DMS 273 (cell line): ENCODE measurements at regions not wholly inside any gene's neighbourhood (a gene's known extent, or its start where the extent isn't known, plus 50 kb on each side); places are given as distances from the start of the nearest gene placed in this dataset.

Experiments
- DNase-seq: peaks from one replicate; lab custom pipeline; 2025; ENCODE audit not compliant: unreplicated experiment; lab: John Stamatoyannopoulos, UW

DNA sequence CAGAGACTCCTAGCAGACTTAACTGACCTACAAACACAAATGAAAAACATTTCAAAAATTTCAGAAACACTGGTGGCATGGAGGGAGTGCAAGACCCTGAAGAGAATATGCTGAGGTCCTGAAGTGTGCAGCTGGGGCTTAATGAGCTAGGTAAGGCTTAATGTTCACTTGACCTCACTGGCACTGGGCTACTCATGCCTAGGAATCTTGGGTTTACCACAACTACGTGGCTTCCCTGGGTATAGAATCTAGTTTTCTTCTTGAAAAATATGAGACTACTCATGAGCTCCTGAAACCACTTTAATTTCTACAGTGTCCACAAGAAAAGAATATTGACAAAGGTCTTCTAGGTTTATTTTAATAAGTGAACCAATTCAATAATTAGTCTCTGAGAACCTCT is 139.8 kb downstream of the HNMT start:
- DNase-seq = no peak

DNA sequence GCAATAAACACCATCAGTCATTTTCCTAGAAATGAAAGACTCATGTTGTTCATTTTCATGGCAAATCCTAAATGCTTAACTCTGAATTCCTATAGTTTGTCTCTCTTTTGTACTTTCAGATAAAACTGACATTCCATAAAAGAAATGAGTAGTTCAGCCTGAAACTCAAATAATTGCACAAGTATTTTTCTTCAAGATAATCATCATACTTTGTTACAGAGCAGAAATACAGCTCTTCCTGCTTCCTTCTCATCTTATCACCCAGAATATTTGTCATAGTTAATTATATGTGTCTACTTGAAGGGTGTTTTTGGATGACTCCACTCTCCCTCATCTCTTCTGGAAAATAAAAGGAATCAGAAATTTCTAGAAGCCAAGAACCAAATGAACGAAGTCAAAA is 141.1 kb downstream of the HNMT start:
- DNase-seq = no peak

DNA sequence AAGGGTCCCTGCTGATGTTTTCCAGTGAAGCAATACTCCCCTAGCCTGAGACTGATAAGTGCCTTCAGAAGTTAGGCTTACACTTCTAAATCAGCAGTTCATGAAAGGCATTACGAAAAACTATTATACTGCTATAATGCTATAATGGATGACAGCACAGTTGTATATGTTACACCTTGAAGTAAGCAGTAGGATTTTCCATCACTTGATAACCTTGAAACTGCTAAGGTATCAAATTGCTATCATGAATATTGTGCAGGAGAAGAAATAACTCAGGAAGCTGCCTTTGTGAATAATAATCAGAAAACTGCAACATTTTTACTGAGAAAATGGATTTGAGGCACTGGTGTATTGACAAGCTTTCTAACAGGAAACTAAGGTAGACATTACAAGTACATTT is 142.3 kb downstream of the HNMT start:
- DNase-seq = no peak

DNA sequence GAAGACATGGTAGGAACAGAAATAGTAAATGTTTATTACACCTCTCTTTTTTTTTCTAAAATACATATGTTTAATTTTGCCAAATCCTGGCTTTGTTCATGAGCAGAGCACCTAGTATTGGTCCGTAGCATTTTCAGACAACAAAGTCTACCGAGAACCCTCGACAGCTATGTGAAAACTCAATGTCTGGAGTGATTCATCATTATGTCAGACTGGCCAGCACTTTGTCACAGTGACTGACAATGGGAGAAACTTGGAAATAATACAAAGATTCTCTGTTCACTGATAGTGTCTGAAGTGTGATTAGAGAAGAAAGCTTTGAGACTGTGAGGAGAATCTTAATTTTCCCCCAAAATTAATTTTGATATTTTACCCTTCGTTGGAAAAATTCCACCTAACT is 143.0 kb downstream of the HNMT start:
- DNase-seq = no peak

- no peak for DNase-seq
These were observed 146.3 kb downstream of the HNMT start for GRCh38 chr2:138110453-138111083.

DNA sequence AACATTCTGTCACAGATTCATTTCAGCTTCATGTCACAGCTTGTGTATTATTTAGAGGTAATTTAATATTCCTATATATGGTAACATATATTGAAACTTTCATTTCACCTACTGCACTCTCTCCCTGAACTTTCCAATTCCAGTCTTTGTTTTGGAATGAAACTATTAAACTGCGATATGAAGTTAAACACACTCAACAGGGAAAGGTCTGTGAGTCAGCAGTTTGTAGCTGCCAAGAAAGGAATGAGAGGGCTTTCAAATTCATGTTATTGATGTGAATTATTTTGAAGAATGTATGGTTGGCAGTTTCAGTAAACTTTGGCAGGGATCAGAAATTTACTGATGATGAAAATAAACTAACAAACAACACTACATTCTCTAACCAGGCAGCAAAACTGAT is 148.3 kb downstream of the HNMT start:
- no peak for DNase-seq

GRCh38 chr2:138113871-138114525 is 149.7 kb downstream of the HNMT start:
- no peak for DNase-seq

DNA sequence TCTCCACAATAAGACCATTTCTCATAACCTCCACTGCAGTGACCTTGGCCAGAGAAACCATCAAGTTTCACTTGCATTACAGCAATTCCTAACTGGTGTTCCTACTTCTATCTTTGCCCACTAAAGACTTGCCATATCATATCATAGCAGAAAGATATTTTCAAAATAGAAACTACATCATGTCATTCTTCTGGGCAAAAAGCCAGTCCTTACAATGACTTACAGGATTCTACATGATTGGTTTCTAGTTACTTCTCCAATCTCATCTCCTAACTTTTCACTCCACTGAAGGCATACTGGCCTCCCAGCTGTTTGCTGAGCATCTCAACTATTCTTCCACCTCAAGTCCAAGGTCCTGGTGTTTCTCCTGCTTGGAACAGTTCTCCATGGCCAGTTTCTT is 151.4 kb downstream of the HNMT start:
- DNase-seq = peak; percentile 9

- DNase-seq = no peak
These were observed 152.2 kb downstream of the HNMT start for GRCh38 chr2:138116456-138116855.

- no peak for DNase-seq
These were observed 157.7 kb downstream of the HNMT start for GRCh38 chr2:138121666-138122661.

GRCh38 chr2:138122891-138123290 is 158.6 kb downstream of the HNMT start:
- DNase-seq = no peak

DNA sequence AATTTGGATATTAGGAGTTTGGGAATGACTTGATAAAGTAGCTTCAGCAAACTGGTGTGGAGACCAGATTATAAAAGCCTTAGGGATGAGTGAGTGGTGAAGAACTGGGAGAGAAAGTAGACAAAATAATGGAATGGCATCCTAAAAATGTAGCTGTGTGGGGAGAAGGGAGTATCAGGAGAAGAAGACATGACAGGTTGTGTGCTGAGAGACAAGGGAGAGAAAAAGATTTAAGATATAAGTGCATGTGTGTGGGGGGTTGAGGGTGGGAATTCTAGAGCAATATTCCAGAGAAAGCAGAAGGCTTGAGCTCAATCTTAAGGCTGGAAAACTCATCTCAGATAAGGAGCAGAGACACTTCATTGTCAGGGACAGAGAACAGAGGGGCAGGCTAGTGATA is 159.5 kb downstream of the HNMT start:
- DNase-seq = no peak

DNA sequence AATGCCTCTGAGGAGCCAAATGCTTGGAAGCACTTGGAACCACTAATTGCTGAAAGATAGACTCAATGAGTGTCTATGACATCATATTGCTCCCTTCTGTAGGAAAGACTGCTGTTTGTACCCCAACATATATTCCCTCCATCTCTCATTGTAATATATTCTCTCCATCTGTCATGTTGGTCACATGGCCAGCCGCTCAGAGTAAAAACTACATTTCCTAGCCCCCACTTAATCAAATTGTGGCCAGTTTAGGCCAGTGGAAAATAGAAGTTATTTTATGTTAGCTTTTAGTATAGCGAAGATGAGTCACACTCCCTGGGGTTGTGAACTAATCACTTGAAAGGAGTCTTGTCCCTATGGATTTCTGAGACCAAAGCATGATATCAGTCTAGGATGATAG is 160.2 kb downstream of the HNMT start:
- no peak for DNase-seq

- no peak for DNase-seq
These were observed 161.3 kb downstream of the HNMT start for GRCh38 chr2:138125306-138126288.

GRCh38 chr2:138132108-138132507 is 167.8 kb downstream of the HNMT start:
- DNase-seq = no peak

DNA sequence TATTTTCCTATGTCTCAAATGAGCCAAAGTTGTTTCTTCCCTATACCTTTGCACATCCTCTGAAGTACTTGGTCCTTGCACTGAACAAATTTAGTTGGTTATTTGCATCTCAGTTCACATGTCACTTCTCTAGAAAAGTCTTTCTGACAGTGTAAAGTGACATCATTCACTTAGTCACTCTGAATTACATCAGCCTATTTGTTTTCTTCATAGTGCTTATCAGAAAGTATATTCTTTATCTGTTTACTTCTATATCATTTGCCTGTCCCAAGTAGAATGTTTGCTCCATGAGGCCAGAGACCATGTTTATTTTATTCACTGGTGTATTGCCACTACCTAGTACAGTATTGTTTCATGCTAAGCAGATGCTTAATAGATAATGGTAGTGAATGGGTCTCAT is 173.7 kb downstream of the HNMT start:
- no peak for DNase-seq

- peak; percentile 21 for DNase-seq
These were observed 183.5 kb downstream of the HNMT start for GRCh38 chr2:138147796-138148195.

DNA sequence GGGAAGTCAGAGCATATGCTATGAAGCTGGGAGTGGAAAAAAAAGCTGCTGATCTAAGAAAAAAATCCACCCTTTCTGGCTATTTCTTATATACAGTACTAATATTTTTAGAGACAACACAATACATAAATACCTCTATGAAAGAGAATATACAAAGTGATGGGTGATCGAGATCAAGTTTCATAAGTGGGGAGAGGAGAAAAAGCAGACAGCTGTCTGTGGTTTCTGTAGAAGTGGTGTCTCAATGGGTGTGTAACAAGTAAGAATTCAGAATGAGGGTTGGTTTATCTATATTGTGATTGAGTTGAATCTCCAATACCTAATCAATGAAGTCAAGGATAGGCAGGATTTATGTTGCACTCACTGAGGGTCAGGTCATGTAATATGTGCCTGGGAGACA is 191.0 kb downstream of the HNMT start:
- no peak for DNase-seq

GRCh38 chr2:138157372-138157771 is 193.1 kb downstream of the HNMT start:
- DNase-seq = no peak

DNA sequence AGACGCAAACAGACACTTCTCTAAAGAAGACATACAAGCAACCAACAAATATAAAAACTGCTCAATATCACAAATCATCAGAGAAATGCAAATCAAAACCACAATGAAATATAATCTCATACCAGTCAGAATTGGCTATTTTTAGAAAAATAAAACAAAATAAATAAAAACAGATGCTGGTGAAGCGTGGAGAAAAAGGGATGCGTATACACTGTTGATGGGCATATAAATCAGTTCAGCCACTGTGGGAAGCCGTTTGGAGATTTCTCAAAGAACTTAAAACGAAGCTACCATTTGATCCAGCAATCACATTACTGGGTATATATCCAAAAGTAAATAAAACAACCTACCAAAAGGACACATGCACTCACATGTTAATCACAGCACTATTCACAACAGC is 206.2 kb downstream of the HNMT start:
- DNase-seq = no peak

DNA sequence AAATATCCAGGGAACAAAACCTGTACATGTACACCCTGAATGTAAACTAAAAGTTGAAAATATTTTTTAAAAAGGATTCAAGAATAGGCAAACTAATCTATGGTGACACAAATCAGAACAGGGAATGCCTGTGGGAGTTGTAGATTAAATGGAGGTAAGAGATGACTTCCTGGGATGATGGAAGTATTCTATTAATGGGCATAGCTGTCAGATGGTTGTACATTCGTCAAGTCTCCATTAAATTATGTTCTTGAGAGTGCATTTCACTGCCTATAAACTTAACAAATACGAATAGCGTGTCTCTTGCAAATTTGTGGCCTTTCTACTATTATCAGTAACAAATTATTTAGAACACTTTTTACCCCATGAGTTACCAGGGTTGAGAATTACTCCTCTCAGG is 207.0 kb downstream of the HNMT start:
- DNase-seq = no peak
